Stimulated activated CD4-positive, alpha-beta T cell treated with anti-CD3 and anti-CD28 coated beads, Interleukin-4, amount 100 ng/mL, for 48 hours (primary cell): ENCODE measurements at regions not wholly inside any gene's neighbourhood (a gene's known extent, or its start where the extent isn't known, plus 50 kb on each side); places are given as distances from the start of the nearest gene placed in this dataset.
"Not testable (repeated sequence)": the region's sequence is repeated elsewhere in the genome, so short reads cannot be mapped to it uniquely, and the experiment has no call there.

Experiments used
- DNase-seq, 2 donors: peaks; one replicate each; pipeline ENCODE4 v3.0.0-alpha.2; 2020; ENCODE audit warnings: low read depth in 2 of 2

- DNase-seq: no peak
Observed at GRCh38 chr13:86425170-86425815, 626.1 kb upstream of the SLITRK6 start.

GRCh38 chr13:86426437-86426836, 627.2 kb upstream of the SLITRK6 start:
- DNase-seq: no peak

- no peak for DNase-seq
Observed at GRCh38 chr13:86429756-86430155, 630.5 kb upstream of the SLITRK6 start.

- DNase-seq: no peak
Observed at GRCh38 chr13:86438034-86438433, 638.8 kb upstream of the SLITRK6 start.

- DNase-seq: no peak
Observed at GRCh38 chr13:86445206-86445605, 646.0 kb upstream of the SLITRK6 start.

- no peak for DNase-seq
Observed at GRCh38 chr13:86445672-86446071, 646.5 kb upstream of the SLITRK6 start.

GRCh38 chr13:86446311-86446710, 647.1 kb upstream of the SLITRK6 start:
- DNase-seq: no peak

- no peak for DNase-seq
Observed at GRCh38 chr13:86447479-86447878, 648.3 kb upstream of the SLITRK6 start.

GRCh38 chr13:86462011-86462410, 662.8 kb upstream of the SLITRK6 start:
- no peak for DNase-seq

GRCh38 chr13:86464193-86464592, 665.0 kb upstream of the SLITRK6 start:
- DNase-seq: no peak

- DNase-seq: no peak
Observed at GRCh38 chr13:86474971-86475370, 675.8 kb upstream of the SLITRK6 start.

- DNase-seq: no peak
Observed at GRCh38 chr13:86476656-86477055, 677.4 kb upstream of the SLITRK6 start.

- no peak for DNase-seq
Observed at GRCh38 chr13:86486582-86486981, 687.4 kb upstream of the SLITRK6 start.

- DNase-seq: no peak
Observed at GRCh38 chr13:86491121-86491520, 691.9 kb upstream of the SLITRK6 start.

- DNase-seq: not testable (repeated sequence)
Observed at GRCh38 chr13:86501931-86502330, 702.7 kb upstream of the SLITRK6 start.

GRCh38 chr13:86510792-86511191, 711.6 kb upstream of the SLITRK6 start:
- no peak for DNase-seq

GRCh38 chr13:86541461-86541860, 742.2 kb upstream of the SLITRK6 start:
- no peak for DNase-seq

- DNase-seq: no peak
Observed at GRCh38 chr13:86554066-86554465, 754.8 kb upstream of the SLITRK6 start.

GRCh38 chr13:86559901-86560300, 760.7 kb upstream of the SLITRK6 start:
- no peak for DNase-seq

GRCh38 chr13:86562866-86563265, 763.6 kb upstream of the SLITRK6 start:
- no peak for DNase-seq

- no peak for DNase-seq
Observed at GRCh38 chr13:86563308-86563707, 764.1 kb upstream of the SLITRK6 start.

- no peak for DNase-seq
Observed at GRCh38 chr13:86567119-86567518, 767.9 kb upstream of the SLITRK6 start.

- DNase-seq: no peak
Observed at GRCh38 chr13:86569119-86569518, 769.9 kb upstream of the SLITRK6 start.

- DNase-seq: no peak
Observed at GRCh38 chr13:86569974-86570373, 770.8 kb upstream of the SLITRK6 start.
